Activated CD4-positive, alpha-beta T cell treated with anti-CD3 and anti-CD28 coated beads for 4 hours (primary cell): ENCODE measurements at regions not wholly inside any gene's neighbourhood (a gene's known extent, or its start where the extent isn't known, plus 50 kb on each side); places are given as distances from the start of the nearest gene placed in this dataset.

ENCODE experiments used
- DNase-seq, 2 donors: peaks; one replicate each; pipeline ENCODE4 v3.0.0-alpha.2; 2020

GRCh38 chr9:78927099-78927940 is 630.4 kb downstream of the PSAT1 start:
- no peak for DNase-seq

DNA sequence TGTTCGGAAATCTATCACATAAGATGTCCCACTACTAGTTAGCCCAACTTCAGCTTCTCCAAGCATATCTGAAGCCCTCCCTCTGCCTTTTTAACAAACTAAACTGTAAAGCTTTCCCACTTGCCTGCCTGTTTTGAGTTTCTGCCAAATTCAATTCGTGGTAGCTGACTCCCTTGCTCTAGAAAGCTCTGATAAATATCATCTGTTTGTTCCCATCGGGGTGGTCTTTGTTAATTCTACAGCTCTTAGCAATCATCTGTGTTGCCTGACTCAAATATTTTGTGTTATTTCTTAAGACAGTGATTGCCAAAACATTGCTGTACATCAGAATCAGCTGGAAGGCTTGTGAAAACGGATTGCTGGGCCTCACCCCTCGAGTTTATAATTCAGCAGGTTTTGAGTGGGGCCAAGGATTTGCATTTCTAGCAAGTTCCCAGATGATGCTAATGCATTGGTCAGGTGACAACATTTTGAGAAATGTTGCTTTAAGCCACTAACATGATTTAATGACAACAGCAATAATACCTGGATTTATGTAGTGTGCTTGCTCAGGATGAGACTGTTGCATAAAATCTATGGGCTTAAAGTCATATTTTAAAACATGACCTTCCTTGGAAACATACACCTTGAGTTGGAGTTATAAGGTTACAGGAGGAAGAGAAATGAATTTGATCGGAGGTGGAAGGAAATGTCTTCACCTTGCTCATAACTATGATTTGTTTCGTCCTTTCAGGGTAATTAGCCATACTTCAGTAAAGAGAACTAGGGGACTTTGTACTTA is 631.9 kb downstream of the PSAT1 start:
- no peak for DNase-seq

DNA sequence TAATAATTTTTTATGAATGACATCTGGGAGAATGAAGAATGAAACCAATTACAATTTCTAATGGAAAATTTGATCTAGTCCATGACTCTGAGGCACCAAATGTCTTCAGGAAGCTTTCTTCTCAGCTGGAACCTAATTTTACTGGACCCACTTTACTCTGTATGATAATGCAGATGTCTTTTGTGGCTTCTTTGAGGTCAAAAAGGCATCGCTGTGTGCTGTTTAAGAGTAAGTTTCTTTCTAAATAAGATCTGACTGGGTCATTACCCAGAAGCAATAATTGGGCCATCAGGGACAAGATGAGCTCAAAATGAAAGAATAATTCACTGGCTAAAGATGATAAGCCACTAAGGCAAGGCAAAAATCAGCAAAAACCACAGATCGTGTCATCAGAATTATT is 633.4 kb downstream of the PSAT1 start:
- DNase-seq, result no peak

DNA sequence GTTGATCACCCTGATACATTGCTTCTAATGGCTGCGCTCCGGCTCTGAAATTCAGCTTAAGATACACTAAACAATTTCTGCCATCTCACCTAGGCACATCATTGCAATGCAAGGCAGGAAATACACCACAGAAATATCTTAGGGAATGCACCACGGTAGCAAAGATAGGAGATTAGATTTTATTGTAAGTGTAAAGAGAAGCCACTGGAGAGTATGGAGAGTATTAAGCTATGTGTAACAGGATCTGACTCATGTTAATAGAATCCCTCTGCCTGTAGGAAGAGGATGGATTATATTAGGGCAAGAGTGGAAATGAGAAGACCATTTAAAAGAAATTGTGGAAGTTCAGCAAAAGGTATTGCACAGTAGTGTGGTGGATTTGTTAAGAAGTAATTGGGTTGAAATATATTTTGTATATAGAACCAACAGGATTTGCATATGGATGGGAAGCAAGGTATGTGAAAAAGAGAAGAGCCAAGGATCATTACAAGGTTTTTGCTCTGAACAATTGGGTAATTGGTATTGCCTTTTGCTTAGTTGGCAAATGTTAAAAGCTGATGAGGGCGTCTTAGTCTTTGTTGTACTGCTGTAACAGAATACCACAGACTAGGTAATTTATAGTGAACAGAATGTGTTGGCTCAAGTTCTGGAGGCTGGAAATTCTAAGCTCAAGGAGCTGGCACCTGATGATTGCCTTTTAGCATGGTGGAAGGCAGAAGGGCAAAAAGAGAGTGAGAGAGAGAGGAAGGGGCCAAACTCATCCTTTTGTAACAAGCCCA is 636.1 kb downstream of the PSAT1 start:
- DNase-seq, result no peak

DNA sequence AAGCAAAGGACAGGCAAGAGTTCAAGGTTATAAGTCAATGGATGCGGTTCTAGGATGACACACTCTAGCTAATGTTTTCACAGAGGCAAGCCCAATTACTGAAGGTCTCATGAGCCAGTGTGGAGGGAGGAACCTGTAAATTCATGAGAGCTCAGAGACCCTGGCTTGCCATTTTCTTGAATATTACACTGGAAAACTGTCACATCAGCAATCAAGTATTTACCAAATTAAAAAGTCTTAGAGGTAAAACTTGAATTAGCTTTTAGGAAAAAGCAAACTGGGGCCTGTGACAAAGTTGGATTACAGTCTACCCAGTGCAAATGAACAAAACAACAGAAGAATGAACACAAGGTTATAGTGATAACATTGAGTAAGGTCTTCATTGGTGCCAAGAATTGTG is 636.9 kb upstream of the TLE4 start:
- DNase-seq, result no peak

- DNase-seq, result no peak
Measured at GRCh38 chr9:78938821-78939220, 632.9 kb upstream of the TLE4 start.

DNA sequence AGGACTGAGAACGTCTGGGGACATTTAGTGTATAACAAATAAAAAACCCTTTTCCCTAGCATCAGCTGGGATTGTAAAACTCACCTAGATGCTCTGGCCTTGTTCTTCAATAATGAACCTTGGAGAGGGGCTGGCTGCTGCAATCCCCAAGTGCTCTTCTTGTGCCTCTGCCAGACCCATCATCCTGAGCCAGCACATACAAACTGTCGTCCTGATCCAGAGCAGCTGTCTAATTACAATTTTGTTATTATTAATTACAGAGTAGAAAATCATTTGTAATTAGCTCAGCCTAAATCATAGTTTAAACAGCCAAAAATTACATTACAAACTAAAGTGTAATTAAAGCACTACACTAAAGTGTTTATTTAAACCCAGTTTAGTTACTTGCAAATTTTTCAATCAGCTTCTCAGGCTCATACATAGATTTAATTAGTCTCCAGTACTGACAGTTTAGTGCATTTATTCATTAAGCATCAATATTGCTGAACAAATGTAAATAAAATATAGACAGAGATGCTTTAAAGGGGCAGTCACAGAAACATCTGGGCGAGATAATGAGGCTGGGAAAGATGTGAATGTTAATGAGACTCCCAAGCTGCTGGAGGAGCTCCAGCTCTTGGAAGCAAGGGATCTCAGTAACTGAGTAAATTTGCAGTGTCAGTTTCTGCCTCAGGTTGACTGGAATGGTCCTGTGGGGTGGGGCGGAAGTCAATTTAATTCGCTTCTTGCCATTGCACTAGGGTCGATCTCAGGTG is 632.3 kb upstream of the TLE4 start:
- DNase-seq, result no peak

GRCh38 chr9:78940121-78940855 is 631.5 kb upstream of the TLE4 start:
- DNase-seq, result no peak

GRCh38 chr9:78954286-78954685 is 617.5 kb upstream of the TLE4 start:
- no peak for DNase-seq

GRCh38 chr9:78958892-78959291 is 612.9 kb upstream of the TLE4 start:
- no peak for DNase-seq

DNA sequence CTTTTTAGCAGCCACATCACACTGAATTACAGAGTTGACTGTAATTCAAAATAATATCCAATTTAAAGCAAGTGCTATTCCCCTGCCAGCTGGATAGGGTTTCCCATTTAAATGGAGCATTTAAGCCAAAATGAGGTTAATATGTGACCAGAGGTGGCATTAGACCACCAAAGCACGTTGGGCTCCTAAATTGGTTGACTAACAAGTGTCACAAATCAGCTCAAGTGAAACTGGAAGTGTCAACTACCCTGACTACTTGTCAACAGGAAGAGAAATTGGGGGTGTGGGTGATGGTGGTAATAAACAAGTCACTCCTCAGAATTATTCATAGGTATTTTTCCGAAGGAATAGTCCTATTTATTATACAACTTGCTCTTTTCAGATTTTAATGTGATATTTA is 609.6 kb upstream of the TLE4 start:
- DNase-seq, result no peak

GRCh38 chr9:78963911-78964310 is 607.9 kb upstream of the TLE4 start:
- no peak for DNase-seq

DNA sequence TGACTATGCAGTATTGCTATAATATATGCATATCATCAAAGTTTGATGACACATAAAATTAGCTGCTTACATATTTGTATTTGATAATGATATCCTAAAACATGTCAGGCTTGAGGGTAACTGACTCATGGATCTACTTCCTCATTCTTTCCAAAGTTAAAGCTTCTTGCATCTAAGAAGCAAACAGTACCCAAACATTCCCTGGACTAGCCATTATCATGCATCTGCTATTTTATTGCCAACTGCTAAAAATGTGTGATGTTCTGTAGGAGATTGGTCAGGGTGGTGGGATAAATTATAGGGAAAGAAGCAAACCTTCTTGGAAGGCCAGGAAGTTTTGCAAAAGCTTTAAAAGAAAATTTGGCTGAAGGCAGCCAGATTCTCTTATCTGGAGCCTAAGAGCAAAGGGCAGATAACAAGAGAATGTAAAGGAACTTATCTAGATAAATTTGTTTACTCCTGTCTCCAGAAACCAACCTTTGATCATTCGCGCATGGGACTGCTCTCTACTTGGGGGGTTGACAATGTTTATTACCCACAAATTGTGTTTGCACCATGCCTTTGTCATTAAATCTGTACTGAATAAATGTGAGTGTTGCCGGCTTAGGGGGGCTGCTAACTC is 604.1 kb upstream of the TLE4 start:
- no peak for DNase-seq

- no peak for DNase-seq
Measured at GRCh38 chr9:78970375-78970774, 601.4 kb upstream of the TLE4 start.

DNA sequence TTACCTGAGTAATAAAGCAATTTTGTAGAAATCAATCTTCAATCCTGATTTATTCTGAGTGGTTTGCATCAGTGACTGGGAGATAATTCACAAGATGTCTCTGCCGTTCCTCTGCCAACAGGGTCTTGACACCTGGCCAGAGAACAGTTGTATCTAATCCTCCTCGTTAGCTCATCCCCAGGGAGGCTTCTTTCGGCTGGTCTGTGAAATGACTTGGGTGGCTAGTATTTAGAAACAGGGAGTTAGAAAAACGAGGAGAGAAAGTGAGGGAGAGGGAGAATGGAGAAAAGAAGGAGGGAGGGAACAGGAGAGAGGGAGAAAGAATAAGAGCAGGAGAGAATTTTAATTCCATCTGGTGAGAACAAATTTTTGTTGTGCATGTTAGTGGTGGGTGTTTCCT is 600.2 kb upstream of the TLE4 start:
- no peak for DNase-seq

- DNase-seq, result no peak
Measured at GRCh38 chr9:78972303-78972999, 599.3 kb upstream of the TLE4 start.

DNA sequence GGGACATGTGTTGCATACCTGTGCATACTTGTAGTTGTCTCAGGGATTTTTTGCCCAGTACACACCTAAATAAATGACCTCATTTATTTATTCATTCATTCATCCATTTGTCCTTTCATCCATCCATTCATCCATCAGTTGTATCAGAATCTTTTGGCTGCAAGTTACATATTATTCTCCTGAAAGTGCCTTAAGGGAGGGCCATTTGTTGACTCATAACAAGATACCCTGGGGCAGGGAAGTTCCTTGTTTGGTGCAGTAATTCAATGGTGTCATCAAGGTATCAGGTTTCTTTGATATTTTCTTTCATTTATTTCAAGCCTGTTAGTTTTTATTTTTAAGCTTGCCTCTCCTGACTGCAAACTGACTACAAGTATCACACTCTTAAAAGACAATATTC is 597.9 kb upstream of the TLE4 start:
- DNase-seq, result no peak

GRCh38 chr9:78982849-78983248 is 588.9 kb upstream of the TLE4 start:
- no peak for DNase-seq

DNA sequence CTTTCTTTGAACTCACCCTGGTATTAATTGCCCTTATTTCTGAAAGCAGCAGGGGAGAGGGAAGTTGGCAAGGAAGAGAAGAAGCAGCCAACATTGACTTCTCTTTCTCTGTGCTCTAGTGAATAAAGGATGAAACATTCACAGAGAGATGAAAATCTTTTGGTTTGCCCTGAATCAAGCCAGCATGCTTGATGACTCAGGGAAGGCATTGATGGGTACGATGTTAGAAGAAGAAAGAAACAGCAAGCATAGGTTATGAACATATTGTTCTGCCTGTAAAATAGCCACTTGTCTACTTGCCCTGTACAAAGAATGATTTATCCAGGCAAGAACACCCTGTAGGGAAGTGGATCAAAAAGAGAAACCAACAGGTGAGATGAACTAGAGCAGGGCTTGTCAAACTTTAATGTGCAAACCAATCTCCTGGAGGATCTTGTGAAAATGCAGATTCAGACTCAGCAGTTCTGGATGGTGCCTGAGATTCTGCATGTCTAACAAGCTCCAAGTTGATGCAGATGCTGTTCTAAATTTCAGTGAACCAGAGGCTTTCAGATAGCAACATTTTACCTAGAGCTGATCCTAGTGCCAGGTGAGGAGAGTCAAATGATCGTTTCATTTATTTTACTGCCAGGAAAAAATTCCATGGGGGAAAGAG is 586.6 kb upstream of the TLE4 start:
- no peak for DNase-seq

DNA sequence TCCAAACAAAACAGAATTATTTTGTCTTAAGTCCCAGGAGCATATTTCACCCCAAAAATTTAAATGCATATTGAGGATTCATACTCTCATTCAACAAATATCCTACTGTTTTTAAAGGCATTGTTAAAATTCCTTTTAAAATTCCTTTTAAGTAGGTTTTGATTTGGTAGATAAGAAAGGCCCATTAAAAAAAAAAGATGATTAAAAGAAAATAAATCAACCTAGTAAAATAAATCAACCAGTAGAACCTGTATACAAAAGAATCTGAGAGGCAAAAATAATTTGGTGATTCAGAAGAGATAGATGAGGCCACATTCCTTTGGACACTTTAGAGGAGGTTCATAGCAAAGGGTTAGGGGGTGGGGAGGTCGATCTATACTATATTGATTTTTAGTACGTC is 585.3 kb upstream of the TLE4 start:
- DNase-seq, result no peak
